ENCODE measurements at regions not wholly inside any gene's neighbourhood (a gene's known extent, or its start where the extent isn't known, plus 50 kb on each side); places are given as distances from the start of the nearest gene placed in this dataset.

GRCh38 chr3:102733791-102734563 lies 299.2 kb downstream of the ZPLD1 start:
- H3K4me1 ChIP-seq = no peaks in the 10 kb centered on the region

GRCh38 chr3:102735311-102735710 lies 300.5 kb downstream of the ZPLD1 start:
- Histone ChIP-seq H3K27me3 (no peaks in the 10 kb centered on the region), H3K36me3 (no peaks in the 10 kb centered on the region), H3K4me3 (no peak overlapping the region), H3K27ac (no peak overlapping the region), H3K4me1 (no peaks in the 10 kb centered on the region), H3K9me3 (no peaks in the 10 kb centered on the region)
- intact Hi-C loops (cut with DNase I; ENCODE audit: low total_unique reads) = no loop called here
- no peak for DNase-seq
- TF ChIP-seq POLR2A (IDR thresholded peaks at IDR 0.05) = no peak
- TF ChIP-seq, protein P1, sequence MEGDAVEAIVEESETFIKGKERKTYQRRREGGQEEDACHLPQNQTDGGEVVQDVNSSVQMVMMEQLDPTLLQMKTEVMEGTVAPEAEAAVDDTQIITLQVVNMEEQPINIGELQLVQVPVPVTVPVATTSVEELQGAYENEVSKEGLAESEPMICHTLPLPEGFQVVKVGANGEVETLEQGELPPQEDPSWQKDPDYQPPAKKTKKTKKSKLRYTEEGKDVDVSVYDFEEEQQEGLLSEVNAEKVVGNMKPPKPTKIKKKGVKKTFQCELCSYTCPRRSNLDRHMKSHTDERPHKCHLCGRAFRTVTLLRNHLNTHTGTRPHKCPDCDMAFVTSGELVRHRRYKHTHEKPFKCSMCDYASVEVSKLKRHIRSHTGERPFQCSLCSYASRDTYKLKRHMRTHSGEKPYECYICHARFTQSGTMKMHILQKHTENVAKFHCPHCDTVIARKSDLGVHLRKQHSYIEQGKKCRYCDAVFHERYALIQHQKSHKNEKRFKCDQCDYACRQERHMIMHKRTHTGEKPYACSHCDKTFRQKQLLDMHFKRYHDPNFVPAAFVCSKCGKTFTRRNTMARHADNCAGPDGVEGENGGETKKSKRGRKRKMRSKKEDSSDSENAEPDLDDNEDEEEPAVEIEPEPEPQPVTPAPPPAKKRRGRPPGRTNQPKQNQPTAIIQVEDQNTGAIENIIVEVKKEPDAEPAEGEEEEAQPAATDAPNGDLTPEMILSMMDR (IDR thresholded peaks at IDR 0.05) = no peak

More at GRCh38 chr3:102733791-102734563, 299.2 kb downstream of the ZPLD1 start:
- Histone ChIP-seq H3K27ac (no peak overlapping the region), H3K36me3 (no peaks in the 10 kb centered on the region), H3K27me3 (no peaks in the 10 kb centered on the region), H3K4me3 (no peak overlapping the region), H3K9me3 (no peaks in the 10 kb centered on the region)
- intact Hi-C loops (cut with DNase I; ENCODE audit: low total_unique reads) = no loop called here
- no peak for TF ChIP-seq POLR2A (IDR thresholded peaks at IDR 0.05)
- TF ChIP-seq, protein P1 (IDR thresholded peaks at IDR 0.05) = no peak
- no peak for DNase-seq

DNA sequence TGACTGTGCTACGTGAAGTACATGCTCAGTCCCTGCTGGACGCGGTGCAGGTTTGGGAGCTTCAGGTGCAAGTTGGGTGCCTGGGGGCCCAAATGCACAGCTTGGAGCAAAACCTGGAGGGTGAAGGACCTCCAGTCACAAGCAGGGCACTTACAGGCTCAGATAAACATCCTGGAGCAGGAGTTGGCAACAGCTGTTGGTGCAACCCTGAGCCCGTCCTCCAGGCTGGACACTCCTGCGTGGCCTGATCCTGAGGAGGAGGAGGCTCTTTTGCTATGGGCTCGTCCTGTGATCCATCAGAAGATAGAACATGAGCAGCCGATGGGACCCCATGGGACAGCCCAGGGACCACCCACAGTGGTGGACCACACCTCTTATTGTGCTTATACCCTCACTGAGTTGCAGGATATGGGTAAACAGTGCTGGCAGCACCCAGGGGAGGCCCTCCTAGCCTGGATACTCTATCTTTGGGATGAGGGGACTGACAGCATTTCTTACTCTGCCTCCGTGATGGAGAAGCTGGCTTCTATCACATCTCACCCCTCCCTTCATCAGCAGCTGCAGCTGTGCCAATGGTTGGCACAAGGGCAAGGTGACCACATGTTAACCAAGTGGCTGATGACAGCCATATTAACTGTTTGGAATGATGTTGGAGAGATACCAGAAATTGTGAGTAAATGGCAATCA lies 301.6 kb downstream of the ZPLD1 start:
- Histone ChIP-seq H3K36me3 (no peaks in the 10 kb centered on the region), H3K4me3 (no peak overlapping the region), H3K27ac (no peak overlapping the region), H3K9me3 (no peaks in the 10 kb centered on the region), H3K4me1 (no peaks in the 10 kb centered on the region), H3K27me3 (no peaks in the 10 kb centered on the region)
- intact Hi-C loops (cut with DNase I; ENCODE audit: low total_unique reads) = no loop called here
- no peak for DNase-seq
- no peak for TF ChIP-seq POLR2A (IDR thresholded peaks at IDR 0.05)
- TF ChIP-seq, protein P1 (IDR thresholded peaks at IDR 0.05) = no peak

- Histone ChIP-seq H3K27ac (no peak overlapping the region), H3K36me3 (no peaks in the 10 kb centered on the region), H3K27me3 (no peaks in the 10 kb centered on the region), H3K4me1 (no peaks in the 10 kb centered on the region), H3K4me3 (no peak overlapping the region), H3K9me3 (no peaks in the 10 kb centered on the region)
- intact Hi-C loops (cut with DNase I; ENCODE audit: low total_unique reads) = no loop called here
- TF ChIP-seq, protein P1 (IDR thresholded peaks at IDR 0.05) = no peak
- no peak for TF ChIP-seq POLR2A (IDR thresholded peaks at IDR 0.05)
- DNase-seq = no peak
These were observed 302.1 kb downstream of the ZPLD1 start for GRCh38 chr3:102736975-102737304.

GRCh38 chr3:102737353-102737752 lies 302.5 kb downstream of the ZPLD1 start:
- Histone ChIP-seq H3K36me3 (no peaks in the 10 kb centered on the region), H3K27me3 (no peaks in the 10 kb centered on the region), H3K27ac (no peak overlapping the region), H3K4me3 (no peak overlapping the region), H3K9me3 (no peaks in the 10 kb centered on the region), H3K4me1 (no peaks in the 10 kb centered on the region)
- intact Hi-C loops (cut with DNase I; ENCODE audit: low total_unique reads) = no loop called here
- TF ChIP-seq, protein P1 (IDR thresholded peaks at IDR 0.05) = no peak
- TF ChIP-seq POLR2A (IDR thresholded peaks at IDR 0.05) = no peak
- no peak for DNase-seq
